ENCODE measurements at regions not wholly inside any gene's neighbourhood (a gene's known extent, or its start where the extent isn't known, plus 50 kb on each side); places are given as distances from the start of the nearest gene placed in this dataset.

DNA sequence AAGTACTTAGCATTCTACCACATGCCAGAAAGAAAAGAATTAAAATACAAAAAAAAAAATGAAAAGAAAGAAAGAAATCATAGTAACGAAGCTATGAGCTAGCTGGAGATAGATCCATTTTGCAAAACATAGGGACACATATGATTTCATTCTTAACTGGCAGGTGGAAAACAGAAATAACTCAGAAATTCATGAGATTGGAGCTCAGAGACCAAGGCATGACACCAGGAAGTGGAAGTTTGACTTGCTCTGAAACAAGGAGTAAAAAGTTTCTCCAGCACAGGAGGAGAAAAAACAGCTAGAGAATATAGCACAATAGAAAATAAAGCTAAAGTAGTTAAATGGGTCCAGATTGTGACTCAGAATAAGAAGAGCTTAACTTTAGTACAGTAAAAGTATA, 278.1 kb downstream of the ZEB2 start:
- TF ChIP-seq, protein P1, sequence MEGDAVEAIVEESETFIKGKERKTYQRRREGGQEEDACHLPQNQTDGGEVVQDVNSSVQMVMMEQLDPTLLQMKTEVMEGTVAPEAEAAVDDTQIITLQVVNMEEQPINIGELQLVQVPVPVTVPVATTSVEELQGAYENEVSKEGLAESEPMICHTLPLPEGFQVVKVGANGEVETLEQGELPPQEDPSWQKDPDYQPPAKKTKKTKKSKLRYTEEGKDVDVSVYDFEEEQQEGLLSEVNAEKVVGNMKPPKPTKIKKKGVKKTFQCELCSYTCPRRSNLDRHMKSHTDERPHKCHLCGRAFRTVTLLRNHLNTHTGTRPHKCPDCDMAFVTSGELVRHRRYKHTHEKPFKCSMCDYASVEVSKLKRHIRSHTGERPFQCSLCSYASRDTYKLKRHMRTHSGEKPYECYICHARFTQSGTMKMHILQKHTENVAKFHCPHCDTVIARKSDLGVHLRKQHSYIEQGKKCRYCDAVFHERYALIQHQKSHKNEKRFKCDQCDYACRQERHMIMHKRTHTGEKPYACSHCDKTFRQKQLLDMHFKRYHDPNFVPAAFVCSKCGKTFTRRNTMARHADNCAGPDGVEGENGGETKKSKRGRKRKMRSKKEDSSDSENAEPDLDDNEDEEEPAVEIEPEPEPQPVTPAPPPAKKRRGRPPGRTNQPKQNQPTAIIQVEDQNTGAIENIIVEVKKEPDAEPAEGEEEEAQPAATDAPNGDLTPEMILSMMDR (conservative IDR thresholded peaks at IDR 0.05) = no peak
- TF ChIP-seq ZFX (IDR thresholded peaks at IDR 0.05) = no peak

All from C4-2B (cell line).